Right lung (tissue), 2 donors: ENCODE measurements at regions not wholly inside any gene's neighbourhood (a gene's known extent, or its start where the extent isn't known, plus 50 kb on each side); places are given as distances from the start of the nearest gene placed in this dataset.
"Not testable (repeated sequence)": the region's sequence is repeated elsewhere in the genome, so short reads cannot be mapped to it uniquely, and the experiment has no call there.

Experiments
- DNase-seq, 2 donors: peaks; one replicate each; pipeline ENCODE4 v3.0.0-alpha.2; 2013

- no peak for DNase-seq
Measured at GRCh38 chr14:80298491-80299017, 87.2 kb upstream of the DIO2 start.

- DNase-seq, result no peak
Measured at GRCh38 chr14:80291101-80291500, 79.8 kb upstream of the DIO2 start.

DNA sequence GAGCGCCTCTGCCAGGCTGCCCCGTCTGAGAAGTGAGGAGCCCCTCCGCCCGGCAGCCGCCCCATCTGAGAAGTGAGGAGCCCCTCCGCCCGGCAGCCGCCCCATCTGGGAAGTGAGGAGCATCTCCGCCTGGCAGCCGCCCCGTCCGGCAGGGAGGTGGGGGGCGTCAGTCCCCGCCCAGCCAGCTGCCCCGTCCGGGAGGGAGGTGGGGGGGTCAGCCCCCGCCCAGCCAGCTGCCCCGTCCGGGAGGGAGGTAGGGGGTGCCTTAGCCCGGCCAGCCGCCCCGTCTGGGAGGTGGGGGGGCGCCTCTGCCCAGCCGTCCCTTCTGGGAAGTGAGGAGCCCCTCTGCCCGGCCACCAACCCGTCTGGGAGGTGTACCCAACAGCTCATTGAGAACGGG, 75.4 kb upstream of the DIO2 start:
- DNase-seq, result not testable (repeated sequence)

DNA sequence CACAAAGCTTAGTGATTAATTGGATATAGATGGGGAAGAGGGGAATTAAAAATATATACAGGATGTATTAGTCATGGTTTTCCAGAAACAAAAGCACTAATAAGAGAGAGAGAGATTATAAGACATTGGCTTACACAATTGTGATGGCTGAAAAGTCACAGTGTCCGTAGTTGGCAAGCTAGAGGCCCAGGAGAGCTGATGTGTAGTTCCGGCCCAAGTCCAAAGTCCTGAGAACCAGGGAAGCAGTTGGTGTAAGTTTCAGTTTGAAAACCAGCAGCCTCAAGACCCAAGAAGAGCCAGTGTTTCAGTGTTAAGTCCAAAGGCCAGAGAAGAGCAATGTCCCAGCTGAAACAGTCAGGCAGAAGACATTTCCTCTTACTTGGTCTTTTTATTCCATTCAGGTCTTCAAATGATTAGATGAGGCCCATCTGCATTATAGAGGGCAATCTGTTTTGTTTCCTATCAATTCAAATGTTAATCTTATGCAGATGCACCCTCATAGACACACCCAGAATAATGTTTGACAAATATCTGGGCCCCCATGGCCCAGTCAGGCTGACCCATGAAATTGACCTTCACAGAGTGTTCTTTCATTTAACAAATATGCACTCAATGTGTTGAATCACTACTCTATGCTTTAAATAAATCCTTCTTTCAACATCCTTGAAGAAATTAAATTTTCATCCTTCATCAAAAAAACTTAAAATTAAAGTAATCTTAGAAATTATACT, 67.2 kb upstream of the DIO2 start:
- no peak for DNase-seq

DNA sequence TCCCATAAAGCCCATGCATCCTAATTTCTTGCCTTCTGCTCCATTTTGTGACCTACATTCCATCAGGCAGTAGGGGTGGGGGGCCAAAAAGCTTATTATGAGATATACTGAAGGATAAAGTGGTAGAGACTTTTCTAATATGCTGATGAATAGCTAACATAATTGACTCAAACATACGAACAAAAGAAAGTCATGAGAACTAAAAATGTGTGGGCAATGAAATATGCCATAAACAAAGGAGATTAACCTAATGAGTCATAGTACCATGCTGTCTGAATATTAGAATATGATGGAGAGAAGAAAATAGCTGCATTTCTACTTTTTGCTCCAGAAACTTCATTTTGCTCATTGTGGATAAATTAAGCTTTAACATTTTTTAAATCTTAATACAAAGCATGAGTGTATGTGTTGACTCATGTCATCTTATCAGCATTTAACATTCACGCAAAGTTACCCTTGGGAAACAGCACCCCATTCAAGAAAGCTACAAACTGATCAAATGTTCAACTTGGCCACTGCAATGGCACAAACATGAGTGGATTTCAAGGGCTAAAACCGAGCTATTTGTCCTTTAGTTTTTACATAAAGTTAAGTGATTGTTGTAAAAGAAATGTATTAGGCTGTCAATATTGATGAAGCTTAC, 64.0 kb upstream of the DIO2 start:
- no peak for DNase-seq

GRCh38 chr14:80274310-80274709, 63.0 kb upstream of the DIO2 start:
- not testable (repeated sequence) for DNase-seq

DNA sequence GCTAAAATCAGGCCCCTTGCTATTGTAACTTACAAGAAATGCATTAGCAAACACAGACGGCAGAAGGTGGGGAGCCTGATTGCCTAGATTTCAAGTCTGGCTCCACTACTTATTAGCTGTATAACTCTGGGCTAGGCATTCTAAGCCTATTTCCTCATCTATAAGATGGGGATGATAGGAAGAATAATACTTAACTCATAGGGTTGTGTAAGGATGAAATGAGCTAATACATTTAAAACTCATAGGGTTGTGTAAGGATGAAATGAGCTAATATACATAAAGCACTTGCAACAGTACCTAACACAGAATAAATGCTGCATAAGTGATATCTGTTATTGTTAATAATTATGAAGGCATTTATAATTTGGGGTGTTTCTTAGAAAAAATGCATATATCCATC, 60.1 kb upstream of the DIO2 start:
- DNase-seq, result no peak

GRCh38 chr14:80269353-80269925, 58.1 kb upstream of the DIO2 start:
- DNase-seq, result no peak

DNA sequence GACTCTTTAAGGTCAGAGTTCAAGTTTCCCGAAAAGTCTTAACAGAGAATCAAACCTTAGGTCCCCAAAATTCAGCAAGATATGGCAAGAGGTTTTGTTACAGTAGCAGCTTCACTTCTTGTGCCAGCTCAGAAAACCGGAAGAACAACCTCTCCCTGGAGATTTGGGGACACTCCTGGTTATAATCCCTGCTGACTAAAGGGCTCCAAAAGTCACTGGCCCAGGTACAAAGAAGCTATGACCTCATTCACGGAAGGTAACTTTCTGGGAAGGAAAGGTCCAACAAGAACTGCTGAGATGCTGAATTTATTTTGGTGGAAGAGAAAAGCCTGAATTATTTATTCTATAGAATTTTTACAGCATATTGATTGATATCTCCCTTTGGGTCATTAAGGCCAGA, 55.6 kb upstream of the DIO2 start:
- DNase-seq, result no peak

- no peak for DNase-seq
Measured at GRCh38 chr14:80264702-80265101, 53.4 kb upstream of the DIO2 start.
